GM18517 (cell line): ENCODE measurements at regions not wholly inside any gene's neighbourhood (a gene's known extent, or its start where the extent isn't known, plus 50 kb on each side); places are given as distances from the start of the nearest gene placed in this dataset.
"Not testable (repeated sequence)": the region's sequence is repeated elsewhere in the genome, so short reads cannot be mapped to it uniquely, and the experiment has no call there.

ENCODE experiments used
- ATAC-seq: cut with Tn5 transposase; IDR thresholded peaks from one replicate; pipeline ENCODE4 v1.9.1; 2021; ENCODE audit warnings: mild to moderate bottlenecking, moderate library complexity; ENCODE audit not compliant: unreplicated experiment

DNA sequence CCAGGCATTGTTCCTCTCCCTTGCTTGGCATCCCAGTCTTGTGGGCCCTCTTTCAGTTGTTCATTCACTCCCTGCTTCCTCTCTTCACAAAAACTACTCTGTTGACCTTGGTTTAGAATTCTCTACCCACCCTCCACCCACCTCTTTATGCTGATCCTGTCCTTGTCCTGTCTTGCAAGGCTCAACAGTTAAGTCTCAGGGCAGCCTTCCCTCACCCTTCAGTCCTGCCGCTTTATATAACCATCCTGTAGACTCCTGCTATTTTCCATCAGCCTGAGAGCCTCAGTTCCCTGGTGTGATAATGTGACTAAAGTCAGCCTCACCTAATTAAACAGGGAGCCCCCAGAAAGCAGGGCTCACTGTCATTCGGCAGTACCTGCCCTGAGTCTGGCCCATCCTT lies 1763.0 kb downstream of the SPATA31A7 start:
- ATAC-seq: not testable (repeated sequence)
